ENCODE measurements at regions not wholly inside any gene's neighbourhood (a gene's known extent, or its start where the extent isn't known, plus 50 kb on each side); places are given as distances from the start of the nearest gene placed in this dataset.
"Not testable (repeated sequence)": the region's sequence is repeated elsewhere in the genome, so short reads cannot be mapped to it uniquely, and the experiment has no call there.

DNA sequence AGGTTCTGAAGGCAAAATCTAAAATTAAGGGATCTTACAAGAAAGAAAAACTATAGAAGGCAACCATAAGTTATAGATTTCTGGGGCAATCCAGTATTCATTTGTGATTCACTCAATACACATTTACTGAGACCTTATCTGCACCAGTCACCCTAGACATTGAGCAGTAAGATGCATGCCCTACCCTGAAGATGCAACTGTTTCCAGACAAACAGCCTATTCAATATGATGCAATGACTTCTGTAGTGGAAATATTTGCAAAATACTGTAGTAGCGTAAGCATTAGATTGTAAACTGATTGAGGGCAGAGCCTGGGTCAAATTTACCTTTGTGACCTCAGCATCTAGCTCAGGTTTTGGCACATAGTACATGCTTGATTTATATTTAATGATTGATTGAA lies 256.2 kb upstream of the ACTBL2 start:
- H3K9me3 Mint-ChIP-seq = no peaks in the 10 kb centered on the region
- DNase-seq (ENCODE audit: low spot score in 2 of 2) = no peak

DNA sequence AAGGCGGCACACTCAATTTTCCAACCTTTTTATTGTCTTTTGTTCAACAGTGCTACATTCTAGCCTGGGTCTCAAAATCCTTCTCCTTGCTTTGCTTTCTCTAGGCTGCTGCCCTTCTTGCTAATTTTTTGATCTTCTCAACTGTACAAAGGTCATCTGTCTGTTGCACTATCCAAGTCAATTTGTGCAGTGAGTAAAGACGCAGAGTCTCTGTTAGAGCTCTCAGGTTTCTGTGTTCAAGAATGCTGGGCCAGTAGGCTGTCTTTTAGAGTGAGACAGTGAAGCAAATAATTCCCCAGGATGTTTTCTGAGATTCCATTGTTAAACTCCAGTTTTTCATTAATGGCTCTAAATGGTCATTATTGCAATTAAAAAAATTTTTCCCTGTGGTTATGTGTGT lies 255.7 kb upstream of the ACTBL2 start:
- H3K36me3 Mint-ChIP-seq = no peaks in the 10 kb centered on the region
- ATAC-seq (no peak), DNase-seq (ENCODE audit: low spot score in 2 of 2) (no peak)
- H3K27ac Mint-ChIP-seq = no peak overlapping the region
- no peaks in the 10 kb centered on the region for H3K9me3 Mint-ChIP-seq

More for the DNA sequence above, 256.2 kb upstream of the ACTBL2 start:
- no peak for ATAC-seq
- Mint-ChIP-seq H3K36me3 (no peaks in the 10 kb centered on the region), H3K27ac (no peak overlapping the region)

DNA sequence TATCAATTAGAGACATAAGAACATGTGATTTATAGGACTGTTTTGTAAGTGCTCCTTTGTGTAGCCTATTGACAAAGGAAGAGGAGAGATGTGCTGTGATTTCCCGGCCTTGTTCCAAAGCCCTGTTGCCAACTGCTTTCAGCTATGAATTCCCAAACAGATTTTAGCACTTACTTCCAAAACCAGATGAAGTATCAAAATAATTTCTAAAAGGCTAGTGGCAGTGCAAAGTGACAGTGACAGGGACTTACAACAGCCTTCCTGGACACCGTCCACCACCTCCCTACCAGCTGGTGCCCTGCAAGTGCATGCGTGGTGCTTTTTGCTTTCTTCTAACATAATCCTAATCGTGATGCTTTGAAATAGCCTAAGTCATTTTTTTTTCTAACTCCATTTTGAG lies 254.1 kb upstream of the ACTBL2 start:
- ATAC-seq = no peak
- Mint-ChIP-seq H3K36me3 (no peaks in the 10 kb centered on the region), H3K9me3 (no peaks in the 10 kb centered on the region), H3K27ac (no peak overlapping the region)
- no peak for DNase-seq (ENCODE audit: low spot score in 2 of 2)

DNA sequence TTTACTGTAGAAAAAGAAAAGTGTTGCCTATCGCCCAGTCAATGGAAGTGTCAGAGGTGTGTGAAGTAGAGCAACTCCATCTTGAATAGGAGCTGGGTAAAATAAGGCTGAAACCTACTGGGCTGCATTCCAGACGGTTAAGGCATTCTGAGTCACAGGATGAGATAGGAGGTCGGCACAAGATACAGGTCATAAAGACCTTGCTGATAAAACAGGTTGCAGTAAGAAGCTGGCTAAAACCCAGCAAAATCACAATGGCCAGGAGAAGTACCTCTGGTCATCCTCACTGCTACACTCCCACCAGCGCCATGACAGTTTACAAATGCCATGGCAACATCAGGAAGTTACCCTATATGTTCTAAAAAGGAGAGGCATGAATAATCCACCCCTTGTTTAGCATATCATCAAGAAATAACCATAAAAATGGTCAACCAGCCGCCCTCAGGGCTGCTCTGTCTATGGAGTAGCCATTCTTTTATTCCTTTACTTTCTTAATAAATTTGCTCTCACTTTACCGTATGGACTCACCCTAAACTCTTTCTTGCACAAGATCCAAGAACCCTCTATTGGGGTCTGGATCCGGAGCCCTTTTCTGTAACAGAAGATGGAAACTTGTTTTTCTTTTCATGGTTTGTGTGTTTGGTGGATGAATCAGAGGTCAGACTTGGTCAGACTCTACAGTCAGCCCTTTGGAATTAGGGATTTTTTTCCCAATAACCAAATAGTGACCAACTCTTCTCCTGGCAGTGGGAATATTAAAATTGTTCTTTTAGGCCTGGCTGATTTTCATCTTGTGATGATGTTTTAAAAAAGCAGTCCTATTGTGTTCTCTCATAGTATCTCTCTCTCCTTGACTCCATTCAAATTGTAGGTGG lies 252.9 kb upstream of the ACTBL2 start:
- DNase-seq (ENCODE audit: low spot score in 2 of 2); H3K27ac Mint-ChIP-seq; ATAC-seq; H3K9me3 Mint-ChIP-seq; H3K36me3 Mint-ChIP-seq: not testable (repeated sequence)

DNA sequence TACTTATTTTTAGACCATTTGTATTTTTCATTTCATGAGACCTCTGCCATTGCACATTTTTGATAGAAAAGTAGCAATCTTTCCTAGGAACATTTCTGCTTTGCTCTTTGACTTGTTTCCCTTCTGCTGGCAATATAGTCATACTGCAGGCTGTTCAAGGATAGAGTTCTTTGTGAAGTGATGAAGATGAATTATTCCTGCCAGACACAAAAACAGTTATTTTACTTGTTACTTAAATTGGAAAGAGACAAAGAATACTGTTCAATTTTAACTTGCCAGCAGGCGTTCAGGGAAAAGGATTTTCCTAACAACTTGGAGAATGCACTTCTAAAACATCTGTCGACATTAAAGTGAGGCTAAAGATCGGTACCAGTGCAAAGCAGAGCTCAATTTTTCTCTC lies 251.7 kb upstream of the ACTBL2 start:
- ATAC-seq (no peak), DNase-seq (ENCODE audit: low spot score in 2 of 2) (no peak)
- Mint-ChIP-seq H3K27ac (no peak overlapping the region), H3K36me3 (no peaks in the 10 kb centered on the region), H3K9me3 (peaks cover 0 to 7% of the 10 kb centered on the region in 2 donors)

DNA sequence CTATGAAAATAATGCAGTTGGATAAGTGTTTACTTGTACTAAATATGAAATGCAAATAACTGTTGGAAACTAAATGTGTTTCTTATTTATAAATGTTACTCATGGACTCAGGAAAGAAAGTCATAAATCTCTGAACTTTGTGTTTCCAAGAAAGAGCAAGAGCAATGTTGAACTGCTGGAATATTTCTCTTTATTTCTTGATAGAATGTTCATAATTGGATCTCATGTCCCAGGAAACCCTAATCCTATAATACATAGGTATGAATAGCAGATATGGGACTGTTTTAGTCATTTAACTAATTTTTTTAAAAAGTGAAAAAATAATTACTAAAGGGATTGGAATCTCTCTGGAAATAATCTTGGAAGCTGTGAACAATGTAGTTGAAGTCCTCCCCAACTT lies 245.0 kb upstream of the ACTBL2 start:
- Mint-ChIP-seq H3K9me3 (peaks cover 4 to 7% of the 10 kb centered on the region in 2 donors), H3K27ac (no peak overlapping the region), H3K36me3 (no peaks in the 10 kb centered on the region)
- DNase-seq (ENCODE audit: low spot score in 2 of 2) = no peak
- ATAC-seq = no peak

DNA sequence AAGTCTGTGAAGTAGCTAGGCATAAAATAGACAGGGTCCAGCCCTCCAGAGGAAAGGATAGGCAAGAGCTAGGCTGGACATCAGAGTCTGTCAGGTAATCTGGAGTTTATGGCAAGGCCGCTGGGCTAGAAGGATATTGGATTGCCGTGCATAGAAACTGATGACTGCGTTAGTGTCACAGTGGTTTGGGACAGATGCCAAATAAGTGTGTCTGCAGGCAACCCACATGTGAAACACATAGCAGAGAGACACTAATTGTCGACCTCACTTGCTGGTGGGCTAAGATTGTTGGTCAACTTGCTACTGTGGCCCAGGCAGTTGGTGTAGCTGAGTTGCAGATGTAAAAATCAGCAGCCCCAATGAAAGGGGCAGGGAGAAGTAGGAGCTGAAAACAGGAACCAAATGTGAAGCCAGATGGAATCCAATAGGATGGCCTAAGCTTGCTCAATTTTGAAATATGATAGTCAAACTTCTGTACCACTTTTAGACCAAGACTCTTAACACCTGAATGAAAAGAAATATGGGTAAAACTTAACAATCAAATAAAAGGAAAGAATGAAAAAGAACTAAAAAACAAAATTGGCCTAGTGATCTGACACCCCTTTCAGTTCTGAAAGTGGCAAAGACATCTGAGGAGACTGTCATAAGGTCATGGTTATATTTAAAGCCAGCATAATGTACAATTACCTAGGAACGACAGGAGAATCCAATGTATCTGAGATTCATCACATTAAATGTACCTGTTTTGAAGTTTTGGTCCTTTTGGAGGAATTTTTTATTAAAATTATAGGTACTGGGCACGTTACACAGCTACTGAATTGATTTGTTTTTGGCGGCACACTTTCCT lies 243.3 kb upstream of the ACTBL2 start:
- ATAC-seq (no peak), DNase-seq (ENCODE audit: low spot score in 2 of 2) (no peak)
- Mint-ChIP-seq H3K27ac (no peak overlapping the region), H3K36me3 (no peaks in the 10 kb centered on the region), H3K9me3 (peaks cover 0 to 4% of the 10 kb centered on the region in 2 donors)

DNA sequence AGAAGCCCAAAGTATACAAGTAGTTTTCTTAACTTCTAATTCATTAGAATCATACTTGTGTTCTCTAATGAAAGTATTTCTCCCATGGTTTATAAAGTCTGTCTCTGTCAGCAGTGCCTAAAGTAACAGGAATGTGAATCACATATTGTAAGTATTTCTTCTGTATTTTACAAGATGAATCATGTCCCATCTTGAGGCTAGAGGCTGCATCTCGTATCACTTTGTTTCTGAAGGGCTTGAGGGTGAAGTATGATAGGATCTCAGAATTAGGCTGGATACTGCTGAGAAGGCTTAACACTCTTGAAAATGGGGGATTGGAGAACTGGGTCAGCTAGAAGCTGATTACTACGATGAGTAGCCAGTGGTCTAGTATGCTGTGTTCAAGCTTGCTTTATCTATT lies 242.2 kb upstream of the ACTBL2 start:
- Mint-ChIP-seq H3K27ac (no peak overlapping the region), H3K9me3 (peaks cover 0 to 4% of the 10 kb centered on the region in 2 donors)

DNA sequence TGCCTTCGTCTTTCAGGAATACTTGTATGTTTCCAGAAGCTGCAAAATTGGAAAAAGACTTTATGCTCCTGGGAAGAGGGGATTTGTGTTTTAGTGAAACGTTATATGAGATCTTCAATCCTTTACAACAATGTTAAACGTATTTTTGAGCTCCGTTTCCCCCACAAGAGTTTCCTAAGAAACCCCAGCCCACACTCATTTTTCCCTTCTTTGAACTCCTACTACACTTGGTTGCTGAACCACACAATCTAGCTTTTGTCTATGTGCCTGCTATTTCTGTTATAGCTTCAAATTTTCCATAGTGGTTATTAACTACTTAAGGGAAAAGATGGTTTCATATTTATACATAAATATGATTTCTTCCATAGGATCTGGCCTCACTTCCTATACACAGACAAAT lies 238.6 kb upstream of the ACTBL2 start:
- H3K36me3 Mint-ChIP-seq = no peaks in the 10 kb centered on the region
- DNase-seq (ENCODE audit: low spot score in 2 of 2) (no peak), ATAC-seq (no peak)
- H3K27ac Mint-ChIP-seq = no peak overlapping the region
- no peaks in the 10 kb centered on the region for H3K9me3 Mint-ChIP-seq

More for the DNA sequence above, 242.2 kb upstream of the ACTBL2 start:
- no peak for DNase-seq (ENCODE audit: low spot score in 2 of 2)
- ATAC-seq = no peak
- H3K36me3 Mint-ChIP-seq = no peaks in the 10 kb centered on the region

DNA sequence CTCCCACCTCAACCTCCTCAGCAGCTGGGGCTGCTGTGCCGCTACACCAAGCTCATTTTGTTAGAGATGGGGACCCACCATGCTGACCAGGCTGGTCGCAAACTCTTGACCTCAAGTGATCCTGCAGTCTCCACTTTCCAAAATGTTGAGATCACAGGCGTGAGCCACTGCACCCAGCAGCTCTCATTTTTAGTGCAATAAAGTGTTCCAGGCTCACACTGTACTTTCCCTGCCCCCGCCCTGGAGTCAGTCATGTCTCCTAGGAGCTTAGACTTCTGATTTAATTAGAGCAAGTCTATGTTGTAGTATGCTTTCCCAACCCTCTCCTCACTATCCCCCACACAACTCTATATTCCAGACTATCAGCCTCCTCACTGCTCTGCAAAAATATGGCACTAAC lies 238.0 kb upstream of the ACTBL2 start:
- Mint-ChIP-seq H3K27ac (no peak overlapping the region), H3K9me3 (no peaks in the 10 kb centered on the region), H3K36me3 (no peaks in the 10 kb centered on the region)
- ATAC-seq (no peak), DNase-seq (ENCODE audit: low spot score in 2 of 2) (no peak)

DNA sequence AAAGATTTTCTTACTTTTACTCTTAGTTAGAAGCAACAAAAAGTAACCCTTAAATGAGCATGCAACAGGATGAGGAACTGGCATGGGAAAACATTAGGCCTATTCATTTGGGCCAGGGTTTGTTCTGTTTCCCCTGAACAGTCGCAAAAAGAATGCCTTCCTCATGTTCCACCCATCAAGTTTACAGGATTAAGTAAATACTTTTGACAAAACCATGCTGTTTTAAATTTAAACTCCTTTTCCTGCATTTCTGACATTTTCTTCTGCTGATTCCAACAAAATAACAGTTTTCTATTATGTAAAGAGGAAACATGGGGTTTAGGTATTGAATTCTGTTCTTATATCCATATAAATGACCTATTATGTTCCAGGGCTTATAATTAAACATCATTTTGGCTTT lies 236.6 kb upstream of the ACTBL2 start:
- DNase-seq (ENCODE audit: low spot score in 2 of 2) (no peak), ATAC-seq (no peak)
- Mint-ChIP-seq H3K36me3 (no peaks in the 10 kb centered on the region), H3K9me3 (peaks cover 0 to under 1% of the 10 kb centered on the region in 2 donors), H3K27ac (no peak overlapping the region)

DNA sequence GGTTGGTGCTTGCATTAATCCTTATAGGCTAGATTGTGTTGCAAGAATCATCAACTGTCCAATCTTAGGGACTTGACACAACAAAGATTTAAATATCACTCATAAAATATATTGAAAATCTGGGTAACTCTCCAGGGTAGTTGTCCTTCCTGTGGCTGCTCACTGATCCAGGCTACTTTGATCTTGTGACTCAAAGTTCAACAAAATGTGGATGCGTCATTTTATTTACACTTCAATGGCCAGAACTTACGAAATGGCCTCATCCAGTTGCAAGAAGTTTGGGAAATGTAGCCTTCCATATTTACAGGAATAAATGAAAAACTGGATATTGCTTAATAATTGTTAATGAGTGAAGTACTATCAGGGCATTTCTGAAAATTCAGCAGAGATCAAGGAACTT lies 235.5 kb upstream of the ACTBL2 start:
- H3K9me3 Mint-ChIP-seq = peaks cover 0 to 9% of the 10 kb centered on the region in 2 donors
- ATAC-seq = no peak
- H3K36me3 Mint-ChIP-seq = no peaks in the 10 kb centered on the region
- DNase-seq (ENCODE audit: low spot score in 2 of 2) = no peak
- no peak overlapping the region for H3K27ac Mint-ChIP-seq

DNA sequence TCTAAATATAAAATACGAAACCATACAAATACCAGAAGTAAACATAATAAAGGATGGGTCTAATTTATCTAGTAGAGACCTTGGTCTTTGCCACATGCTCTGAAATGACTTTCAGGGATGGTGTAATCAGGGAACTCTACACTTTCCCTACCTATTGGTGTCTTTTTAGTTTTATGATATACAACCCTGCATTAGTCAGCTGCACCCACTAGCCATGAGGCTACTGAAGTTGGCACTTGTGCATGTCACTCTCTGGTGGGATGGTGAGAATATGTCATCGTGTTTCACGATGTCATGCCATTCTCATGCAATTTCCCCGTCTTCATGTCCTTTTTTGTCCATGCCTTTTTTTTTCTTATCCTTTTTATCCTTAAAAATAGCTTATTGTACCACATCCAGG lies 234.9 kb upstream of the ACTBL2 start:
- DNase-seq (ENCODE audit: low spot score in 2 of 2) (no peak), ATAC-seq (no peak)
- Mint-ChIP-seq H3K27ac (no peak overlapping the region), H3K36me3 (no peaks in the 10 kb centered on the region), H3K9me3 (peaks cover 0 to 9% of the 10 kb centered on the region in 2 donors)

DNA sequence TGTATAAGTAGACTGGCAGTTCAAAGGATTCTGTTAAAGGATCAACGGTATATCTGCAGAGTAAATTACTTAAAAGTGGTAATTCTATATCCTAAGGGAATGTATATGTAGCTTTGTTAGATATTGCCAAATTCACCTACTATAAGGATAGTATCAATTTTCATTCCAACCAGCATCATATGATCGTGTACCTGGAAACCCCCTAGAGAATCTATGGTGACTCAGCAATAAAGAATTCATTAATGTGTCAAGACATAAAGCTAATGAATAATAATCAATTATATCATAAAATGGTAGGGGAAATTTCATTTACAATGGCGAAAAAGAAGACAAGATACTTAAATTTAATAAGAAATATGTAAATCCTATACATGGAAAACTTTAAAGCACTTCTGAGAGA lies 234.1 kb upstream of the ACTBL2 start:
- DNase-seq (ENCODE audit: low spot score in 2 of 2) = no peak
- Mint-ChIP-seq H3K9me3 (peaks cover 0 to 9% of the 10 kb centered on the region in 2 donors), H3K27ac (no peak overlapping the region), H3K36me3 (no peaks in the 10 kb centered on the region)
- no peak for ATAC-seq

DNA sequence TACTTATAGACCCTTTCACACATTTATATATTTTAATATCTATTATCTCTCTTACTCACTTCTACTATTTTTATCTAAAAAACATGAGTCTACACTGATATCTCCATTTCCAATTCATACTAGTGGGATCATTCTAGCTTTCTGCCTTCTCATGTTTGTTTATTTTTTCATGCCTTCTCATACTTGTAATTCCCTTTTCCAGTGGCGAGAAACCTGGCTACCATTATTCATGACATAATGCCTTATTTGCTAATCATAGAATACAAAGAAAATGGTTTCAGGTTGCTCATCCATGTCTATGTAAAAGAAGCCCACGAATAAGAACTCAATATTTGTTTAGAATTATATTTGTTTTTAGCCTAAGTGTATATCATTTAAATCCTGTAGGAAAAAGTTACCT lies 232.7 kb upstream of the ACTBL2 start:
- DNase-seq (ENCODE audit: low spot score in 2 of 2) = no peak
- Mint-ChIP-seq H3K36me3 (no peaks in the 10 kb centered on the region), H3K27ac (no peak overlapping the region), H3K9me3 (peaks cover 0 to 9% of the 10 kb centered on the region in 2 donors)
- no peak for ATAC-seq

DNA sequence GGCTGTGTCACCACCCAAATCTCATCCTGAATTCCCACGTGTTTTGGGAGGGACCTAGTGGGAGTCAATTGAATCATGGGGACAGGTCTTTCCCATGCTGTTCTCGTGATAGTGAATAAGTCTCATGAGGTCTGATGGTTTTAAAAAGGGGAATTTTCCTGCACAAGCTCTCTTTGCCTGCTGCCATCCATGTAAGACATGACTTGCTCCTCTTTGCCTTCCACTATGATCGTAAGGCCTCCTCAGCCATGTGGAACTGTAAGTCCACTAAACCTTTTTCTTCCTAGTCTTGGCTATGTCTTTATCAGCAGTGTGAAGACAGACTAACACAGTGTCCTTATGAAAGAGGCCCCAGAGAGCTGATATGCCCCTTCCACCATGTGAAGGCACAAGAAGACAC lies 230.9 kb upstream of the ACTBL2 start:
- not testable (repeated sequence) for H3K27ac Mint-ChIP-seq; ATAC-seq; DNase-seq (ENCODE audit: low spot score in 2 of 2); H3K36me3 Mint-ChIP-seq; H3K9me3 Mint-ChIP-seq

DNA sequence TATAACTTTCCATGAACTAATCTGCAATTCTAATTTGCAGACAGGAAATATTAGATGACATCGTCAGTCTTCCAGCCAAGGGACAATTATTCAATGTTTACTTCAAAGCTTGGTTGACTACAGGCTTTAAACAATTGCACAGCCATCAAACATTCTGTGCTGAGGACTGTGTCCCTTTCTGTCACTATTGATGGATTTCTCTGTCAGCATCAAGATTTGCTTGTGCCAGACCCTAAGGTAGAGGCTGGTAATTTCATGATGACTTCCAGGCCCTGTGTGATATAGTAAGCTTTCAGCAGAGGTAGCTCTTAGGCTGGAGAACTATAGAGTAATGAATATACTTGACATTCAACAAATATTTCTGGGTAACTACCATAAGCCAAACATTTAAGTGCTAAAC lies 229.3 kb upstream of the ACTBL2 start:
- Mint-ChIP-seq H3K27ac (no peak overlapping the region), H3K9me3 (peaks cover 0 to 9% of the 10 kb centered on the region in 2 donors), H3K36me3 (no peaks in the 10 kb centered on the region)
- ATAC-seq (no peak), DNase-seq (ENCODE audit: low spot score in 2 of 2) (no peak)
